Transverse colon (tissue), 4 donors: ENCODE measurements at regions not wholly inside any gene's neighbourhood (a gene's known extent, or its start where the extent isn't known, plus 50 kb on each side); places are given as distances from the start of the nearest gene placed in this dataset.
"Not testable (repeated sequence)": the region's sequence is repeated elsewhere in the genome, so short reads cannot be mapped to it uniquely, and the experiment has no call there.

Experiments used
- CTCF ChIP-seq, 5 experiments: fragments of 200-600 bp in 3 of 5; fragments of 450-650 bp in 2 of 5; sonication (generic) in 3 of 5; IDR thresholded peaks; 1 replicate in 2 of 5; 2 replicates in 3 of 5; pipeline ENCODE4 v1.5.1; 2016 to 2017; ENCODE audit warnings: antibody characterized with exemption in 5 of 5, inconsistent platforms in 3 of 5, mild to moderate bottlenecking in 2 of 5, moderate library complexity in 1 of 5
- EP300 ChIP-seq: sonication (generic); formaldehyde crosslinking; IDR thresholded peaks from one replicate; pipeline ENCODE4 v1.6.1; 2017; ENCODE audit warnings: antibody characterized with exemption, low read depth
- POLR2AphosphoS5 ChIP-seq, 3 donors: sonication (generic); formaldehyde crosslinking; IDR thresholded peaks; one replicate each; pipeline ENCODE4 v1.6.1; 2016; ENCODE audit warnings: antibody characterized with exemption in 3 of 3

GRCh38 chr5:51165621-51166020 lies 217.6 kb upstream of the ISL1 start:
- not testable (repeated sequence) for TF ChIP-seq CTCF (IDR thresholded peaks at IDR 0.05); EP300; POLR2AphosphoS5 (IDR thresholded peaks at IDR 0.05)
